Right atrium auricular region (tissue), 2 donors: ENCODE measurements at regions not wholly inside any gene's neighbourhood (a gene's known extent, or its start where the extent isn't known, plus 50 kb on each side); places are given as distances from the start of the nearest gene placed in this dataset.

Experiments
- DNase-seq: peaks from one replicate; pipeline ENCODE4 v3.0.0-alpha.2; 2019; ENCODE audit warnings: low spot score
- H3K27ac ChIP-seq, 2 donors: fragments of 200-600 bp; sonication (generic); 1 replicate in 1 of 2; 2 replicates in 1 of 2; pipeline ENCODE4 v1.5.1; 2016 to 2019
- H3K27me3 ChIP-seq, 2 donors: fragments of 200-600 bp; sonication (generic); one replicate each; pipeline versions ENCODE4 v1.5.1 to v1.6.0; 2017 to 2019
- H3K36me3 ChIP-seq: fragments of 200-600 bp; sonication (generic); one replicate; pipeline ENCODE4 v1.5.1; 2016
- H3K4me1 ChIP-seq, 2 donors: fragments of 200-600 bp; sonication (generic); one replicate each; pipeline versions ENCODE4 v1.5.1 to v1.6.0; 2017 to 2019
- H3K4me3 ChIP-seq, 2 donors: fragments of 200-600 bp; sonication (generic); 1 replicate in 1 of 2; 2 replicates in 1 of 2; pipeline ENCODE4 v1.5.1; 2017 to 2019; ENCODE audit warnings: mild to moderate bottlenecking in 1 of 2, moderate library complexity in 1 of 2
- H3K9me3 ChIP-seq, 2 donors: fragments of 200-600 bp; sonication (generic); one replicate each; pipeline ENCODE4 v1.5.1; 2019
- TF ChIP-seq, protein P1 (sequence below), 2 donors: fragments of 200-600 bp; sonication (generic); IDR thresholded peaks; one replicate each; pipeline ENCODE4 v1.5.1; 2019; ENCODE audit warnings: antibody characterized with exemption in 2 of 2

DNA sequence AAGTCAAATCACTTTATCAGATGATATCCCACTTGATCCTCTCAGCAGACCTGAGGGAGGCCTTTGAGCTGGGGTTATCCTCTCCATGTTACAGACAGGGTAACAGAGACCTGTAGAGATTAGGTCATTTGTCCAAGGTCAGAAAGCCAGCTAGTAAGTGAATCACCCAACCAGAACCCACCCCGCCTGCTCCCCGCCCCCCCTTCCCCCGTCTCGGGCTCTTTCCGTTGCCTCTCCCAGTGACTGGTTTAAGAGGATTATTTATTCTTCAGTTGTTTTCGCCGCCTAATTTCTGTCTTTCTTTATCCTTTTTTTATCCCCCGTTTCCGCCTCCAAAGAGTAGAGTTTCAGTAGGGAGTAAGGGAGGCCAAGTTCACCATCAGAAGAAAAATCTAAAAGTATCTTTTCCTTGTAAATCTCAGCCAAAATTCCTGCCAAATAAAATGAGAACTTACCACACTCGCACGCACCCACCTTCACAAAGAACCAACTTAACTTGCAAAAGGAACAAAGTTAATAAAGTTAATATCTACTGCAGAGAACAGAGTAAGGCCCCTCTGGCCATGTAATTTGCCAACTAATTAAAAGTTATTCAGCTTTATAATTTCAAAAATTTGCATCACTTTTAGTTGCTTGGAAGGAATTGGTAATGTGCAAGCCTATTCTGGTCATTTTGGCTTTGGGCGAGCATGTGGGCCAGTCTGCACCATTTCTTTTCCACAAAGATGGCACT, 76.8 kb upstream of the TRABD2B start:
- Histone ChIP-seq H3K4me1 (no peaks in the 10 kb centered on the region), H3K27ac (no peak overlapping the region), H3K36me3 (no peaks in the 10 kb centered on the region), H3K27me3 (no peaks in the 10 kb centered on the region), H3K4me3 (no peak overlapping the region), H3K9me3 (no peaks in the 10 kb centered on the region)
- TF ChIP-seq, protein P1, sequence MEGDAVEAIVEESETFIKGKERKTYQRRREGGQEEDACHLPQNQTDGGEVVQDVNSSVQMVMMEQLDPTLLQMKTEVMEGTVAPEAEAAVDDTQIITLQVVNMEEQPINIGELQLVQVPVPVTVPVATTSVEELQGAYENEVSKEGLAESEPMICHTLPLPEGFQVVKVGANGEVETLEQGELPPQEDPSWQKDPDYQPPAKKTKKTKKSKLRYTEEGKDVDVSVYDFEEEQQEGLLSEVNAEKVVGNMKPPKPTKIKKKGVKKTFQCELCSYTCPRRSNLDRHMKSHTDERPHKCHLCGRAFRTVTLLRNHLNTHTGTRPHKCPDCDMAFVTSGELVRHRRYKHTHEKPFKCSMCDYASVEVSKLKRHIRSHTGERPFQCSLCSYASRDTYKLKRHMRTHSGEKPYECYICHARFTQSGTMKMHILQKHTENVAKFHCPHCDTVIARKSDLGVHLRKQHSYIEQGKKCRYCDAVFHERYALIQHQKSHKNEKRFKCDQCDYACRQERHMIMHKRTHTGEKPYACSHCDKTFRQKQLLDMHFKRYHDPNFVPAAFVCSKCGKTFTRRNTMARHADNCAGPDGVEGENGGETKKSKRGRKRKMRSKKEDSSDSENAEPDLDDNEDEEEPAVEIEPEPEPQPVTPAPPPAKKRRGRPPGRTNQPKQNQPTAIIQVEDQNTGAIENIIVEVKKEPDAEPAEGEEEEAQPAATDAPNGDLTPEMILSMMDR (IDR thresholded peaks at IDR 0.05): no peak
- DNase-seq: no peak

DNA sequence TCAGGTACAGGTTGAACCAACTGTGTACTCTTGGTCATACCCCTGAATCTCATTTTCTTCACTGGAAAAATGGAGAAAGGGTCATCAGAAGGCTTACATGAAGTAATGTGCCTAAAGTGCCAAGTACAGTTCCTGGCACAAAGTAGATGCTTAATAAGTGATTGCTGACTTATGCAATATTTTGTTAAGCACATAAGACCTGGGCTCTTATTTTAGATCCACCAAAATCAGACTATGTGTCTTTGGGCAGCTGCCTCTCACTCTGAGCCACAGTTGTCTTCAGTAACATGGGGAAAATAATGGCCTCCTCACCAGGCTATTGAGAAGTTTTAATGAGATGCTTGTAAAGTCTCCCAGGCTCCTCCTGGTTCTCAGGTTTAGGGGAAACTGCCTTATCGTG, 74.3 kb upstream of the TRABD2B start:
- DNase-seq: no peak
- no peaks in the 10 kb centered on the region for H3K36me3 ChIP-seq
- TF ChIP-seq, protein P1 (IDR thresholded peaks at IDR 0.05): no peak
- no peaks in the 10 kb centered on the region for H3K4me1 ChIP-seq
- no peak overlapping the region for H3K27ac ChIP-seq
- no peak overlapping the region for H3K4me3 ChIP-seq
- H3K27me3 ChIP-seq: no peaks in the 10 kb centered on the region
- no peaks in the 10 kb centered on the region for H3K9me3 ChIP-seq

DNA sequence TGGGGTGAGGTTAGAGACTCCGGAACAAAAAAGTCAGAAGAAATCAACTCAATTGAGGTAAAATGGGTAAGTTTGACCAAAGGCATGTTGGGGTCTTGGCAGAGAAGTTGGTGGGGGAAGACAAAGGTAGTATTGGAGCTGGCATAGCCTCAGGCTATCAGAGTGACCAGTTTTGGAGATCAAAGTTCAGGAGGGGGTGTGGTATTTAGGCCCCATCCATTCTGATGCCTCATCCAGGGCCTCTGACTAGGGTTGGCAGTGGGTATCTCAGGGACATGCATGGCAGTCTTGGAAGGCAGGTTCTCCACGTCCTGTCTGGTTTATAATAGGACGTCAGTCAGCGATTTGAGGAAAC, 73.2 kb upstream of the TRABD2B start:
- TF ChIP-seq, protein P1 (IDR thresholded peaks at IDR 0.05): no peak
- Histone ChIP-seq H3K4me1 (no peaks in the 10 kb centered on the region), H3K27ac (no peak overlapping the region), H3K27me3 (no peaks in the 10 kb centered on the region), H3K36me3 (no peaks in the 10 kb centered on the region), H3K4me3 (no peak overlapping the region), H3K9me3 (no peaks in the 10 kb centered on the region)
- DNase-seq: no peak

DNA sequence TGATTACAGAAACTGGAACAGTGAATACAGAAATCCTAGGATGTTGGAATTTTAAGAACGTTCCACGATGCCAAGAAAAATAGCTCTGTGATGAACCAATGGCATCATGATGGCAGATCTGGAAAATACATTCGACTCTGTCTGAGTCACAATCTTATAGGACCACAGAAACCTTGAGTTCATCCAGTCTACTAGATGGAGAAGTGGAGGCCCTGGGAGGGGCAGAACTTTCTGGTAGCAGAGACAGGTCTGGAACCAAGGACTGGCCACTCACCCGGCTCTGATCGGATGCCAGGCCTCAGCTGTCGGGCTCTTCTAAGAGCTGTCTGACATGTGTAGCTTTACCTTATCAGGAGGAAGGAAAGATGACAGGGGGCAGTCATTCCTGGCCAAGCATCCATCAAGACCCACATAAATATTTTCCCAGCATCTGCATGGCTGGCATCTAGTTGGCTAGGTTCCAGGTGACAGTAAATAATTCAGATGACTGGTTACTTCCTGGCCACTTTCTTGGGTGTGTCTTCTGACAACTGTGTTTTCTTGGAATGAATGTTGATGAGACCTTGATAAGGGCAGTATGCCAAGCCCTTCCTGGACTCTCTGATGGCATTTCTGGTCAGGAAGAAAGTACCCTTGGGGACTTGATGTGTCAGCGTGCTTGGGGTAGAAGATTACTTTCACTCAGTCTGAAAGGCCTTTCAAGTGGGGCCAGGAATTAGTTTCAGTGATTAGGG, 72.6 kb upstream of the TRABD2B start:
- no peak for DNase-seq
- no peaks in the 10 kb centered on the region for H3K9me3 ChIP-seq
- H3K27ac ChIP-seq: no peak overlapping the region
- H3K4me3 ChIP-seq: no peak overlapping the region
- TF ChIP-seq, protein P1 (IDR thresholded peaks at IDR 0.05): no peak
- no peaks in the 10 kb centered on the region for H3K27me3 ChIP-seq
- H3K36me3 ChIP-seq: no peaks in the 10 kb centered on the region
- no peaks in the 10 kb centered on the region for H3K4me1 ChIP-seq

DNA sequence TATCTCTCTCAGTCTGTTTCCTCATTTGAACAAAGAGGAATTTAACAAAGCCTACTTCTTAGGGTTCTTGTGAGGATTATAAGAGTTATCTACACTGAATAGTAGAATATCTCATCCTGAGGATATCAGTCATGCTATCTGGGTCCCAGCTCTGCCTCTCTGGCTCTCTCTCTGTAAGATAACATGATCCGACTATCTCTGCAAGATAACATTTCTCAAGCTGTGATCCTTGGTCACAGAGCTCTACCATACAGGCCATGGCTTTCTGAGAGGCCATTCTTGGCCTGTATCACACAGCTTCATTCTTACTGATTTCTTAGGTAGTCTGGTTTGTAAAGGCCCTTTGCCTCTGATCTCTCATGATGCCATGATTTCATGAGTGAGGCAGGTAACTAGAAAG, 71.0 kb upstream of the TRABD2B start:
- Histone ChIP-seq H3K27me3 (no peaks in the 10 kb centered on the region), H3K27ac (no peak overlapping the region), H3K9me3 (no peaks in the 10 kb centered on the region), H3K4me1 (no peaks in the 10 kb centered on the region), H3K36me3 (no peaks in the 10 kb centered on the region), H3K4me3 (no peak overlapping the region)
- TF ChIP-seq, protein P1 (IDR thresholded peaks at IDR 0.05): no peak
- DNase-seq: no peak
